ENCODE measurements at regions not wholly inside any gene's neighbourhood (a gene's known extent, or its start where the extent isn't known, plus 50 kb on each side); places are given as distances from the start of the nearest gene placed in this dataset.

DNA sequence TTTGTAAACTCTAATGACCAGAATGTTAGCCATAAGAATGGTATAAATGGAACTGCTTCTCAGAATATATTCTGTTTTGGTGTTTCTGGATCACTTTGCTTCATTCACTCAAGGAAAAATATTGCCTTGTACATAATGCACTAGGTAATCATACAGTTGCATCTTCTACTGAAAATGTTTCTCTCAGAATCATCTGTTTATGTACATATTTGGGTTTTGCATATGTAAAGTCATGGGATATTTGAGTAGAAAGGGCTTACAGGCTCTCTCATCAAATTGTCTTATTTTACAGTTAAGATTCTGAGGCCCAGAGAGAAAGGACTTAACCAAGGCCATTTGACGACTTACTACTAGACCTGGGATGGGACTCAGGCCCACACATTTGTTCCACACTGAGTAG is 97.8 kb upstream of the PALM2AKAP2 start:
- no peak for DNase-seq

DNA sequence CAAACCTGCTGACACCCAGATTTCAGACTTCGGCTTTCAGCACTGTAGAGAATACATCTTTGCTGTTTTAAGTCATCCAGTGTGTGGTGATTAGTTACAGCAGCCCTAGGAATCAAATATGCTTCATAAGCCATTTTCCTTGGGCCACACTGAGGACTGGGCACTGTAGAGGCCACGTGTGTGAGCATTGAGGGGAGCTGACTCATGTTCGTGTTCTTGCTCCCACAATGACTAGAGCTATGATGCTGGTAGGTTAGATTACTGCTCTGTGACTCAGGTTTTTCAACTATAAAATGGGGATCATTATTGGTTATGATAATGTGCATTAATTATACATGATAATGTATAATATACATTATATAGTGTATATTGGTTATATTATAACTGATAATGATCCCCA is 96.5 kb upstream of the PALM2AKAP2 start:
- DNase-seq = no peak

DNA sequence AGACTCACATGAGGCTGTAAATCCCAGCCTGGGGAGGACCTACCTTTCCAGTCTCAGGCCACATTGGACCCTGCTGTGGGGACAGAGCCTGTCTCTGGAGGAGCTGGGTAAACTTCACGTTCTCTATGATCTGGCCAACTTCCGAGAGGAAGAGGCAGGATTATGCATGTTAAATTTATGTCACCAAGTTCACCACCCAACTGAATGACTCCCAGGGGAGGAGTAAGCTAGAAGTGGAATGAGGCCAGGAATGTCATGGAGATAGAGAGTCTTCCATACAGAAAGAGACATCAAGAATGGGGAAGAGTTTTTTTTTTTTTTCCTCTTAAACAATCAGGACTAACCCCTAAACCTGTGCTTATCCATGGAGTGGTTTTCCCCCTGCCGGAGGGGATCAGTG is 90.3 kb upstream of the PALM2AKAP2 start:
- DNase-seq = no peak

DNA sequence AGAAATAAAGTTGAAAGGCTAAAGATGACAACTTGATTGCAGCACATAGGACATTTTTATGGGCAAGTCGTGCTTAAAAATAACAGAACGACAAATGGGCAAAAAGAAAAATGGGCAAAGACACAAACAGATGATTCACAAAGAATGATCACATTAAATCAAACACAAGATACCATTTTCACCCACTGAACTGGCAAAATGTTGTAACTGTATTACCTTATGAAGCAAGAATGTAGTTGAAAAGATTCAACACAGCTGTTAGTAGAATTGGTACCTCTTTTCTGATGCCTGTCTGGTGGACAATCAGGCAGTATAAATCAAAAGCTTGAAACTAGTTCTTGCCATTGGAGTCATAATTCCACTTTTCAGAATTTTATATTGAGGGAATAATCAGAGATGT is 81.0 kb upstream of the PALM2AKAP2 start:
- DNase-seq = no peak

DNA sequence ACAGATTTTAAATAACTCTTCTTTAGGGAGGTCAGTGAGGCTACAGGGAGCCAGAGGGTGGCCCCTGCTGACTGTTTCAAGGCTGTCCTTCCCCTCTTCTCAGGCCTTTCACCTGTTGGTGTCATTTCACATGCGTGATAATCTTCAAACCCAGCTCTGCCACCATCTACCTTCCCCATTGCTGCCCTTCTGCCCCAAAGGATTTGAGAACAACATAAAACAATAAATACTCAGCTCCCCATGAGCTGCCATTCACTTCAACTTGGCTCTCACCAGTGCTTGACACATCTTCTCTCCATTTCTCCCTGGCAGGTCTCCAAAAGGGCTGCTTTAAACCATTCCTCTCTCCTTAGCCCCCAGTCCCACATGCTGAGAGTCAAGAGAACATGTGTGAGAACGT is 75.5 kb upstream of the PALM2AKAP2 start:
- DNase-seq = no peak

DNA sequence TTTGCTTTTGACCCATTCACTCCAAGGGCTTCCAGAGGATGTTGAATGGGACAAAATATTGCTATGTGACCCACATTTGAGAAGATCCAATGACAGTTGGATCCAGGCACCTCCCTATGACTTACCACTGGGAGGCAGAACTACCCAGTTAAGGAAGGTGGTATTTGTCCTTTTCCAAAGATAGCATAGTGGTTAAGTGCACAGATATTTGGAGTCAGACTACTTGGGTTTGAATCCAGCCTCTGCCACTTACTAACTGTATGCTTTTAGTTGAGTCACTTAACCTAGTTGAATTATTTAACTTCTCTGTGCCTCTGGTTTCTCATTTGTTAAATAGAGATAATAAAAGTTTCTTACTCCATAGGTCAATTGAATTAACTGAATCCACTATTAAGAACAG is 74.5 kb upstream of the PALM2AKAP2 start:
- DNase-seq = no peak

DNA sequence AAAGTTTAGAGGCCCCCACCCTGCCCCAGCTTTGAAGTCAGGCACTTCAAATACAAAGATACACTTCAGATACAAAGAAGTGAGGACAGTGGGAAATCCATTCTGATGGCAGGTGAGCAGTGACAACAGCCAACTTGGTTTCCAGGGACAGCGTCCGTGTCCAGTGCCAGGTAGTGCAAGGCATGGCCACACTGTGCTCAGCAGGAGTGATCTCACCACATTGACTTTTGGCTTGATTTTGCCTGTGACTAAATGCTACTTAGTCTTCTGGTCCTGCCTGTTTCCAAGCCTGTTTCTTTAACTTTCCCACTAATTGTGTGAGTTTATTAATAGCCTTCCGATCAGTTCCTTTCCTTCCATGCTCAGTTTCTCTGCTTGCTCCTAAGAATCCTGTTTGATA is 72.6 kb upstream of the PALM2AKAP2 start:
- no peak for DNase-seq

DNA sequence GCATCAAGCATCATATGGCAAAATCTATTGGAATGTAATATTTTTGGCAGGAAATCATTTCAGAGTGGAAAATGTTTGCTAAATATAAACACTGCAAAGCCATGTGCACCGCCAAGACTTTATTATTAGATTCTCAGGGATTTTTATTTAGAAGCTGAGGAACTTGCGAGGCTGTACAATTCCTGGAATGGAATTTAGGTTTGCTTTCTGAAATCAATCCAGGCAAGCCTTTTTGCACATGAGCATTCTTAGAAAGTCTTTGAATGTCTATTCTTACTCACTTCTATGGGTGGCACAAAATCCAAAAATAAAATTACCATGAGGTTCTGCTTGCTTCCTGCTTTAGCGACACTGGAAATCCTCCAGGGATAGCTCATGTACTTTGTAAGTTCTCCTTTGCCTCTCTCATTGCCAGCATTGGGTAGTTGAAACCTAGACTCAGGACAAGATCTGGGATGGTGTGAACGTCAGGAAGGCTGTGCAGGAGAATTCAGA is 71.5 kb upstream of the PALM2AKAP2 start:
- DNase-seq = no peak

DNA sequence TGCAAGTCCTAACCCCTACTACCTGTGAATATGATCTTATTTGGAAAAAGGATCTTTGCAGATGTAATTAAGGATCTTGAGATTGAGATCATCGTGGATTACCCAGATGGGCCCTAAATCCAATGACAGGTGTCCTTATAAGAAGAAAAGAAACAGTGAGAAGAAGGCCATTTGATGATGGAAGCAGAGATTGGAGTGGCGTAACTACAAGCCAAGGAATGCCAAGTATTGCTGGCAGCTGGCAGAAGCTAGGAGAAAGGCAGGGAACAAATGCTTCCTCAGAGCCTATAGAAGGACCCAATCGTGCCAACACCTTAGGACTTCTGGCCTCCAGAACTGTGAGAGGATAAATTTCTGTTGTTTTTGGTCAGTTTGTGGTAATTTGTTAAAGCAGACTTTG is 70.1 kb upstream of the PALM2AKAP2 start:
- no peak for DNase-seq

DNA sequence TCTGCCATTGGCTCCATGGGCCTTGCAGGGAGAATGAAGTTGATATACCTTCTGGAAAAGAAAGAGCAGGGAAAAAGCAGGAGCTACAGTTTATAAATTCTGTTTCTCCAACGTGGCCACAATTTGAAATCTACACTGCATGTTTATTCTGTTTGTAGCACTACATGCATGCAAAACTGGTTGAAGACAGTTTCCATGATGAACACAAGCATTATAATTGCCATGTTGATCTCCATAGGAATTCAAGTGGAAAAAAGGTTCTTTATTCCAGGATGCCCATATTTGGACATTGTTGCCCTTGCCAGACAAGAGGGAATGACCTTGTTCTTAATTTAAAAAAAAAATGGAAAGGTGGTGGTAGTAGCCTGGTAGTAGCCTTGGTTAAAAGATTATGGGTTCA is 69.2 kb upstream of the PALM2AKAP2 start:
- DNase-seq = no peak

DNA sequence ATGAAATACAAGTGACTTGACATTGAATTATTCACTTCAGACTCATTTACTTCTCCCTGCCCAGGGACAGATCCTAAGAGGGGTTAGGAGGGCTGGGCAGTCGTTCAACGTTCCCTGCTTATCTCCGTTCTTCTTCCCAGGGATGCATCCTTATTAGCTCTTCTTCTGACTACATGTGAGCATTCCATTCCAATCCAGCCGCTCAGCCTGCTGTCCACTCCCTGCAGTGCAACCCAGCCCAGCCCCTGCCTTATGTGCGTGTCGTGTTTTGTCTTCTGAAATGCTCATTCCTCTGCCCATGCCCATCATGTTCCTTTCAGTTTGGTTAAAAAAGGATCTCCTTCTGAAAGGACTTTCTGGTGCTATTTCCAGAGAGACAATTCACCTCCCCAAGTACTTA is 64.7 kb upstream of the PALM2AKAP2 start:
- DNase-seq = no peak

DNA sequence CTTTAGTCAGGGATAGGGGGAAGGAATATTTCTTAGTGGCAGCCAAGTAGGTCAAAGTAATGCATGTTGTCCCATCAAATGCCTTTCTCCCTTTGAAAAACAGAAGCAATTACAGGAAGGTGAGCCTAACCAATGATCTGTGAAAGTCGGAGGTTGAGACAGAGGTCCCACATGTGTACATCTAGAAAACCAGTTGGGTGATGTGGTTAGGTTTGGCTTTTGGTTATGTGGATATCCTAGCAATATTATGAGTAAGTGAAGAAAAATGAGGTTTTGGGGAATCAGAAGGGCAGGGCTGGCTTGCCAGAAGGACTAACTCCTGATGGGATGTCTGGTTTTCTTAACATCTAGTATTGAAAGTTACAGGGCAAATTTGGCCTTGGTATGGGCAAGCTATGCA is 63.4 kb upstream of the PALM2AKAP2 start:
- DNase-seq = no peak

DNA sequence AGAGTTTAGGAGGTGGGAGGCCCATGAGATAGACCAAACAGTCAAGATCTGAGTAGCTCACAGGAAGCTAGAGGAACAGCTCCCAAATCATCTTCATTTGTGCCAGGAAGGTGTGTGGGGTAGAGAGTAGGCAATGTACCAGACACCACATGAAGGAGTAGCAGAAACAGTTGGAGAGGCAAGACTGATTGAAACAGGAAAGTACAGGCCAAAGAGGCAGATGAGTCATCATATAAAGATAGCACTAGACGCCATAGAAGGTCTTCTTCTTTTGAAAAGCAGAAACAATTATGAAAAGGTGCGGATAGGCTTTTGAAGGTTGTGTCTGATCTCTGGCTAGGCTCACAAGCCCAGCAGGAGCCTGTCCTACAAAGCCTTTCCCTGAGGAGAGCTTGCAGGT is 62.7 kb upstream of the PALM2AKAP2 start:
- no peak for DNase-seq

DNA sequence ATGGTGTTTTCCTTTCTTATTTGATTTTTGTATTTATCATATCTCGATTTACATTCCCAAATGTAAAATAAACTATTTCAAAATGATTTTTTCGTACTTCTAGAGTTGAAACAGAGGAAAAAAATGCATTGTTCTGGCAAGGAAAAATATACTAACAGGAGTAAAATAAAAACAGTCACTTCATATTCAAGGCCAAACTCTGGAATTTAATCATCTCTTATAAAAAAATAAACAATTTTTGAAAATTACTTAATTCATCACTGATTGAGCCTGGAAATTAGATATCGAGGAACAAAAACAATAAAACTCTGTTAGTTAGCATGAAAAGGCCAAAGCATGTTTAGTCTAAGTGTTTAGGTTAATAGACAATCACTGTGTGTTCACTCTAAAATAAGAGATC is 61.1 kb upstream of the PALM2AKAP2 start:
- DNase-seq = no peak

DNA sequence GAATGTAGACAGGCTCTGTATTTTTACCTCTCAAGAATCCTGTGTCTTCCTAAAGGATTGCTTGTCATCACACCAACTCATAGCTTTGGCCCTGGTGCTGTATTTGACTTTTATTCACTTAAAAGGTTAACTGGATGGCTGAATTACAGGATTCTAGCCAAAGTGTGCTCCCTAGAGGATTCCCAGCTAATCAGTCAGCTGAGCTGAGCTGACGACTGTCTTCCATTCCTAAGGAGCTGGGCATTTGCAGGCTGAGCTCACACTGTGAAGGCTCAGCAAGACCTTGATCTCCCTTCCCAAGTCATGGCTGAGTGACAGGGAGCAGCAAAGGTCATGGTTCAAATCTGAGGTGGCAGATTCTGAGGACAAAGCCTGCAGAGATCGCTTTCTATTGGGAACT is 59.0 kb upstream of the PALM2AKAP2 start:
- DNase-seq = no peak

DNA sequence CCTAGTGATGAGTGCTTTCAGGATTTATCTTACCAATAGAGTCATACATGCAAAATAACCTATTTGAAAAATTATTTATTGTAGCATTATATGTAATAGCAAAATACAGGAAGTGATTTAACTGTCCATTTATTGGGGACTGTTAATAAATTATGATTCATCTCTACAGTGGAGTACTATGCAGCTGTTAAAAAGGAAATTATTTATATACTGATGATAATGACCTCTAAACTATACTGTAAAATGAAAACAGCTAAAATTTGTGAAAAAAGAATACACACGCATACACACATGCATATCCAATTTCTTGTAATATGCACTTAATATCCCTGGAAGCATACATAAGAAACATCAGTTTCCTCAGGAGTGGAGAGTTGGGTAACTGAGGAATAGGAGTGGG is 58.0 kb upstream of the PALM2AKAP2 start:
- DNase-seq = no peak

DNA sequence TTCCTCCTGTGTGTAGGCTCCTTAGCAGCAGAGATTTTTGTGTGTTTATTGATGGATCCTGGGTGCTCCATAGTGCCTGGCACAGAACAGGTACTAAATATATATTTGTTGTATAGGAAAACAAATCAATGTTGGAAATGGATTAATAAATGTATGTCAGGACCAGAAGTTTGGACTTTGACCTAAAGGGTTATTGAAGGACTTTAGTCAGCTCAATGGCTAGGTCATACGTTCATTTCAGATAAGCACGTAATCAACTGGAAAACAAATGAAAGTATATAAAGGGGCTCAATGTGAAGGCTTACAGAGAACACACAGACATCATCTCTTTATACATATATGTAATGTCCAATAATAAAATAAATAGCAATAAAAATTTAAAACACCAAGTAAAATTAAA is 56.2 kb upstream of the PALM2AKAP2 start:
- no peak for DNase-seq

DNA sequence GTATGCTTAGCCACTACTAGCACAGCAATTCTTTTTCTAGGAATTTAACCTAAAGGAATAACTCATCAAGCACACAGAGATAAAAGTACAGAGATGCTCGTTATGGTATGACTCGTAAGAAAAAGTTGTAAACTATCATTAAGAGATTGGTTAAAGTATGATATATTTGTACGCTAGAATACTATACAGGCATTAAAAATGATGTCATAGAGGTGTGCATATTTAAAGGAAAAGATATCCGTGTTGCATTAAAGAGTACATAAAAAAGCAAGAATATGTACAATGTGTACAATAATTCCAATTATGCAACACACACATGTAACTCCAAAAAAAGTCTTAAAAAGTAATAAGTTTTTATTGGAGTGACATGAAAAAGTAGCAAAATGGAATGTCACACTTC is 54.5 kb upstream of the PALM2AKAP2 start:
- no peak for DNase-seq

DNA sequence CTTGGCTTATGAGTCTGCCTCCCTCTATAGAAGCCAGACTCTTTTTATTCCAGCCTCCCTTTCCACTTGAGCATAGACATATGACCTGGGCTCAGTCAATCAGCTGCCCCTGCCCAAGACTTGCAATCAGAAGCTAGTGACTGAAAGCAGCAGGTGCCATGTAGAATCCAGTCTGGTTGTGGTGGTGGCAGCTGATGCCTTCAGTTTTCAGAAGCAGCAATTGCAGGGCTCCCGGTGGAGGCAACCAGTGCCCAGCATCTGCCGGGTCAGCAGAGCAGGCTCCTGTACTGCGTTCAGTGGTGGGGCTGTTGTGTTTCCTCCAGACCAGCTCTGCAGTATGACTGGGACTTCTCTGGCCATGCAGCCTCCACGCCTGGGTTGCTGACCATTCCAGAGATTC is 53.9 kb upstream of the PALM2AKAP2 start:
- no peak for DNase-seq

DNA sequence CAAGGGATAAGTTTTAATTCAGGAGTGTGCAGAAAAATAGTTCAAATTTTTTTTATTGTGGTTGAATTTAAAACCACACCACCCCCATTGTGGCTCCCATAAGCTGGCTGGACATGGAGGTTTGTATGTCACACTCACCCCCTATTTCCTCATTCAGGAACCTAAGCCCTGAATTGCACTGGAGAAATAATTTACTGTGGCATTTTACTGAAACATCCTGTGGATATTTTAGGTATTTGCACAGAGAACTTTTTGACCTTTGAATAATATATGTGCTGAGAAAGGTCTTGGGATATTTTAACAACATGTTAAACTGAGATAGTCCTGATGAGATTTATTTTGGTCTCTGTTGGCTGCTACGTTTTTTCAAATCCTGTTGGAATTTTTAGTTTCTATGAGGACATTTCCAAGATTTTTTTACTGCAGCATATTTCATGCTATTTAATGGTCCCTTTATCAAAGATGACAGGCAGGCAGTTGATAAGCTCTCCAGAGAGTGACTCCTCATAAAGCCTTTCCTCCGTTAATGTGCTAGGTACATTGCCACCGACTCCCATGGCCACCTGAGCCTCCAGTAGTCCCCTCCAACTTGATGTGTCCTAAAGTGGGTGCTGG is 51.2 kb upstream of the PALM2AKAP2 start:
- DNase-seq = no peak

DNA sequence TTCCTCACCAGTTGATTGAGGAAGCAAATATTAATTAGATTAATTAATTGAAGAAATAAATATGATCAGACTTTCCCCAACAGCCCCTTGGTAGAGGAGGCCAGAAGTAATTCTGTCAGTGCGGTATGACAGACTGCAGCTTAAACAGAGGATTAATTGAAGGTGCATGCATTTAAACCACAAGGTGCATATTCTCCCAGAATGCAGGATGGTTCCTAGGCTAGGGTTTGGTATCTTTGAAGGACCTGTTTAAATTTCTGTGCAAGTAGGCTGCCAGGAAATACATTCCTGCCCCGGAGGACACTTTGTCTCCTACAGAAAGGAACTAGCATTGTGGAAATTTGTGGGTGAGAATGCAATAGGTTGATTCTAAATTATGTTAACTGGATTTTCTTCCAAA is 50.5 kb upstream of the PALM2AKAP2 start:
- no peak for DNase-seq
